CD4-positive, alpha-beta T cell treated with Interleukin-12 subunit alpha and Interleukin-12 subunit beta, for 1 hour (primary cell): ENCODE measurements at regions not wholly inside any gene's neighbourhood (a gene's known extent, or its start where the extent isn't known, plus 50 kb on each side); places are given as distances from the start of the nearest gene placed in this dataset.
"Not testable (repeated sequence)": the region's sequence is repeated elsewhere in the genome, so short reads cannot be mapped to it uniquely, and the experiment has no call there.

ENCODE experiments used
- DNase-seq: peaks from one replicate; pipeline ENCODE4 v3.0.0-alpha.2; 2020

GRCh38 chr16:26665166-26665939 is 401.4 kb upstream of the C16orf82 start:
- no peak for DNase-seq

- DNase-seq = no peak
Measured at GRCh38 chr16:26666486-26666885, 400.2 kb upstream of the C16orf82 start.

GRCh38 chr16:26667307-26667706 is 399.4 kb upstream of the C16orf82 start:
- no peak for DNase-seq

- no peak for DNase-seq
Measured at GRCh38 chr16:26668026-26668425, 398.7 kb upstream of the C16orf82 start.

- DNase-seq = no peak
Measured at GRCh38 chr16:26672206-26672605, 394.5 kb upstream of the C16orf82 start.

- no peak for DNase-seq
Measured at GRCh38 chr16:26673011-26673410, 393.7 kb upstream of the C16orf82 start.

- DNase-seq = no peak
Measured at GRCh38 chr16:26680671-26681070, 386.1 kb upstream of the C16orf82 start.

GRCh38 chr16:26688105-26688504 is 378.6 kb upstream of the C16orf82 start:
- DNase-seq = no peak

- DNase-seq = no peak
Measured at GRCh38 chr16:26688699-26689098, 378.0 kb upstream of the C16orf82 start.

GRCh38 chr16:26692658-26693057 is 374.1 kb upstream of the C16orf82 start:
- no peak for DNase-seq

GRCh38 chr16:26697807-26698206 is 368.9 kb upstream of the C16orf82 start:
- DNase-seq = no peak

GRCh38 chr16:26700250-26700649 is 366.5 kb upstream of the C16orf82 start:
- DNase-seq = no peak

- DNase-seq = no peak
Measured at GRCh38 chr16:26701243-26701886, 365.4 kb upstream of the C16orf82 start.

GRCh38 chr16:26705346-26705745 is 361.4 kb upstream of the C16orf82 start:
- DNase-seq = no peak

- DNase-seq = no peak
Measured at GRCh38 chr16:26708428-26708827, 358.3 kb upstream of the C16orf82 start.

GRCh38 chr16:26709175-26709574 is 357.6 kb upstream of the C16orf82 start:
- no peak for DNase-seq

- DNase-seq = no peak
Measured at GRCh38 chr16:26709754-26710153, 357.0 kb upstream of the C16orf82 start.

- no peak for DNase-seq
Measured at GRCh38 chr16:26710450-26710849, 356.3 kb upstream of the C16orf82 start.

- DNase-seq = no peak
Measured at GRCh38 chr16:26712876-26713275, 353.9 kb upstream of the C16orf82 start.

GRCh38 chr16:26715969-26716368 is 350.8 kb upstream of the C16orf82 start:
- DNase-seq = no peak

GRCh38 chr16:26717826-26718225 is 348.9 kb upstream of the C16orf82 start:
- DNase-seq = no peak

- no peak for DNase-seq
Measured at GRCh38 chr16:26721290-26721689, 345.4 kb upstream of the C16orf82 start.

GRCh38 chr16:26721957-26722356 is 344.8 kb upstream of the C16orf82 start:
- not testable (repeated sequence) for DNase-seq

- no peak for DNase-seq
Measured at GRCh38 chr16:26724189-26724588, 342.5 kb upstream of the C16orf82 start.

GRCh38 chr16:26727848-26728247 is 338.9 kb upstream of the C16orf82 start:
- DNase-seq = no peak
